ENCODE measurements at regions not wholly inside any gene's neighbourhood (a gene's known extent, or its start where the extent isn't known, plus 50 kb on each side); places are given as distances from the start of the nearest gene placed in this dataset.

DNA sequence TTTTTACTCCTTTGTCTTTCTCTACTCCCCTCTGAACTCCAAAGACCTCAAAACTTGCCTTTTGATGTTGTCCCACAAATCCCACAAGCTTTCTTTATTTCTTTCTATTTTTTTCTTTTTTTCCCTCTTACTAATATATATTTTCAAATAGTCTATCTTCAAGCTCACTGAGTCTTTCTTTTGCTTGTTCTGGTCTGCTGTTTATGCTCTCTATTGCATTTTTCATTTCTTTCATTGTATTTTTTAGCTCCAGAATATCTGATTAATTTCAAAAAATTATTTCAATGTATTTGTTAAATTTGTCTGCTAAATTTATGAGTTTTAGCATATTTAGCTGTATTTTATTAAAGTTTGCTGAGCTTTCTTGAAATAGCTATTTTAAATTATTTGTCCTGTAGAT, 223.3 kb upstream of the IRX1 start:
- H3K4me3 Mint-ChIP-seq: no peak overlapping the region
- ATAC-seq: no peak
- H3K27me3 Mint-ChIP-seq (ENCODE audit: low read depth): no peaks in the 10 kb centered on the region
- peaks cover 11% of the 10 kb centered on the region for H3K36me3 Mint-ChIP-seq
- TF ChIP-seq ZNF232 (CRISPR knock-in tag; IDR thresholded peaks at IDR 0.05): no peak
- TF ChIP-seq, protein P1, sequence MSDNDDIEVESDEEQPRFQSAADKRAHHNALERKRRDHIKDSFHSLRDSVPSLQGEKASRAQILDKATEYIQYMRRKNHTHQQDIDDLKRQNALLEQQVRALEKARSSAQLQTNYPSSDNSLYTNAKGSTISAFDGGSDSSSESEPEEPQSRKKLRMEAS (CRISPR knock-in tag; IDR thresholded peaks at IDR 0.05): no peak
- peaks cover 43% of the 10 kb centered on the region for H3K9me3 Mint-ChIP-seq
- CTCF ChIA-PET: no interaction called here
- H3K4me1 Mint-ChIP-seq: no peaks in the 10 kb centered on the region
- POLR2A ChIA-PET: no interaction called here
- no peak overlapping the region for H3K27ac Mint-ChIP-seq
- DNase-seq (ENCODE audit: low spot score): no peak

DNA sequence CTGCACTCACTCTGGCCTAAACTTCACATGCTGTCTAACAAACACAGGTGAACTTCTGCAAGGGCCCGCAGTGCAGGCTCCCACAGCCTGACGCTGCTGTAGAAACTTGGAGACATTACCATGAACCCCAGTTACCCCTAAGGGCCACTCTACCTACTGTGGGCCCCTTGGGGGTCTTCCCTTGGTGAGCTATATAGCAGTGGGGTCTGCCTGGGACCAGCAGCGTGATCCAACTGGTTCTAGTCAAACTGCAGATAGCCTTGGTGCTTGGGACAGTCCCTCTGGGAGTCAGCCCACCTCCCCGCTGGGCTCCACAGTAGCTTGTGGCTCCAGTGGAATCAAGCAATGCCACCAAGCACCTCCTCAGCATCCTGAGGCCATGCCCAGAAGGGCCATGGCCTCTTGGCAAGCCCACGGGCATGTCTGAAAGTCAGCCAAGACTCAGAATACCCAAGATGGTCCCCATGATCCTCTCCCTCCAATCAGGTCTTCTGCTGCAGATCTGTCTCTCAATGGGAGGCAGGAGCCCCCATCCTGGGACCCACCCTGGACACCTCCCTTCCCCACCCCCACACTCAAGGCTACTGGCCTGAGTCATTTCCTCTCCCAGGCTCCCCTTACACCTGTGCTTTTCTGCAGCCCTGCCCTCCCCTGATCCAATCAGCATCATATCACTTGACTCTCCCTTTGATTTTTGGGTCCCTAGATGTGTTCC, 230.0 kb upstream of the IRX1 start:
- H3K27me3 Mint-ChIP-seq (ENCODE audit: low read depth): no peaks in the 10 kb centered on the region; the same call in 1 of the 2 replicates
- DNase-seq (ENCODE audit: low spot score) (no peak), ATAC-seq (no peak)
- H3K27ac Mint-ChIP-seq: no peak overlapping the region
- TF ChIP-seq, protein P2, sequence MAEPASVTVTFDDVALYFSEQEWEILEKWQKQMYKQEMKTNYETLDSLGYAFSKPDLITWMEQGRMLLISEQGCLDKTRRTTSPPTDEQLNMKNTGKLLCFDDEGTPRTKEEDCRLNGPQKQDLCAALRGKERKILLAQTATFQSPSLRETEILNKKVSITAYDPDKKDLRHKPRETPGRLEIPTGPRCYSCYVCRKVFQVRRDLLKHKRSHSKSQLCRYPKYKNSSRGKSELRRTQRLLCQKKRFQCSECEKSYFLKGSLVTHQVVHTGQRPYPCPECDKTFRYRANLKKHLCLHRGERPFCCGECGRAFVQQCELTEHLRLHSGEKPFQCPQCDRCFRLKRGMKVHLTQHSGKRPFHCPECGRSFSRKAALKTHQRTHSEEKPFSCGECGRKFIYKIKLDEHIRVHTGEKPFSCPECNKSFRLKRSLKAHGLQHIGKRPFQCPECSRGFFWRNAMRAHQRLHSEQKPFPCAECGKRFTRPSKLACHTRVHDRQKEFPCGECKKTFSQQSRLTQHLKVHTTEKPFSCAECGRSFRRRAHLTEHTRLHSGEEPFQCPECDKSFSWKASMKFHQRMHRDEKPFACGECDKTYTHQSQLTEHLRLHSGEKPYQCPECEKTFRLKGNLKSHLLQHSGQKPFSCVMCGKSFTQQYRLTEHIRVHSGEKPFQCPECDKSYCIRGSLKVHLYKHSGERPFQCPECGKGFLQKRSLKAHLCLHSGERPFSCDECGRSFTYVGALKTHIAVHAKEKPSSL (CRISPR knock-in tag; conservative IDR thresholded peaks at IDR 0.05): no peak
- TF ChIP-seq, protein P3, sequence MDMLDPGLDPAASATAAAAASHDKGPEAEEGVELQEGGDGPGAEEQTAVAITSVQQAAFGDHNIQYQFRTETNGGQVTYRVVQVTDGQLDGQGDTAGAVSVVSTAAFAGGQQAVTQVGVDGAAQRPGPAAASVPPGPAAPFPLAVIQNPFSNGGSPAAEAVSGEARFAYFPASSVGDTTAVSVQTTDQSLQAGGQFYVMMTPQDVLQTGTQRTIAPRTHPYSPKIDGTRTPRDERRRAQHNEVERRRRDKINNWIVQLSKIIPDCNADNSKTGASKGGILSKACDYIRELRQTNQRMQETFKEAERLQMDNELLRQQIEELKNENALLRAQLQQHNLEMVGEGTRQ (CRISPR knock-in tag; IDR thresholded peaks at IDR 0.05): no peak
- TF ChIP-seq, protein P4, sequence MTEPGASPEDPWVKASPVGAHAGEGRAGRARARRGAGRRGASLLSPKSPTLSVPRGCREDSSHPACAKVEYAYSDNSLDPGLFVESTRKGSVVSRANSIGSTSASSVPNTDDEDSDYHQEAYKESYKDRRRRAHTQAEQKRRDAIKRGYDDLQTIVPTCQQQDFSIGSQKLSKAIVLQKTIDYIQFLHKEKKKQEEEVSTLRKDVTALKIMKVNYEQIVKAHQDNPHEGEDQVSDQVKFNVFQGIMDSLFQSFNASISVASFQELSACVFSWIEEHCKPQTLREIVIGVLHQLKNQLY (CRISPR knock-in tag; IDR thresholded peaks at IDR 0.05): no peak
- TF ChIP-seq ZBTB21 (CRISPR knock-in tag; IDR thresholded peaks at IDR 0.05; ENCODE audit: borderline replicate concordance): no peak
- TF ChIP-seq, protein P5, sequence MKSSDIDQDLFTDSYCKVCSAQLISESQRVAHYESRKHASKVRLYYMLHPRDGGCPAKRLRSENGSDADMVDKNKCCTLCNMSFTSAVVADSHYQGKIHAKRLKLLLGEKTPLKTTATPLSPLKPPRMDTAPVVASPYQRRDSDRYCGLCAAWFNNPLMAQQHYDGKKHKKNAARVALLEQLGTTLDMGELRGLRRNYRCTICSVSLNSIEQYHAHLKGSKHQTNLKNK (CRISPR knock-in tag; IDR thresholded peaks at IDR 0.05): no peak
- TF ChIP-seq ZNF138 (CRISPR knock-in tag; conservative IDR thresholded peaks at IDR 0.05): no peak
- TF ChIP-seq, protein P6, sequence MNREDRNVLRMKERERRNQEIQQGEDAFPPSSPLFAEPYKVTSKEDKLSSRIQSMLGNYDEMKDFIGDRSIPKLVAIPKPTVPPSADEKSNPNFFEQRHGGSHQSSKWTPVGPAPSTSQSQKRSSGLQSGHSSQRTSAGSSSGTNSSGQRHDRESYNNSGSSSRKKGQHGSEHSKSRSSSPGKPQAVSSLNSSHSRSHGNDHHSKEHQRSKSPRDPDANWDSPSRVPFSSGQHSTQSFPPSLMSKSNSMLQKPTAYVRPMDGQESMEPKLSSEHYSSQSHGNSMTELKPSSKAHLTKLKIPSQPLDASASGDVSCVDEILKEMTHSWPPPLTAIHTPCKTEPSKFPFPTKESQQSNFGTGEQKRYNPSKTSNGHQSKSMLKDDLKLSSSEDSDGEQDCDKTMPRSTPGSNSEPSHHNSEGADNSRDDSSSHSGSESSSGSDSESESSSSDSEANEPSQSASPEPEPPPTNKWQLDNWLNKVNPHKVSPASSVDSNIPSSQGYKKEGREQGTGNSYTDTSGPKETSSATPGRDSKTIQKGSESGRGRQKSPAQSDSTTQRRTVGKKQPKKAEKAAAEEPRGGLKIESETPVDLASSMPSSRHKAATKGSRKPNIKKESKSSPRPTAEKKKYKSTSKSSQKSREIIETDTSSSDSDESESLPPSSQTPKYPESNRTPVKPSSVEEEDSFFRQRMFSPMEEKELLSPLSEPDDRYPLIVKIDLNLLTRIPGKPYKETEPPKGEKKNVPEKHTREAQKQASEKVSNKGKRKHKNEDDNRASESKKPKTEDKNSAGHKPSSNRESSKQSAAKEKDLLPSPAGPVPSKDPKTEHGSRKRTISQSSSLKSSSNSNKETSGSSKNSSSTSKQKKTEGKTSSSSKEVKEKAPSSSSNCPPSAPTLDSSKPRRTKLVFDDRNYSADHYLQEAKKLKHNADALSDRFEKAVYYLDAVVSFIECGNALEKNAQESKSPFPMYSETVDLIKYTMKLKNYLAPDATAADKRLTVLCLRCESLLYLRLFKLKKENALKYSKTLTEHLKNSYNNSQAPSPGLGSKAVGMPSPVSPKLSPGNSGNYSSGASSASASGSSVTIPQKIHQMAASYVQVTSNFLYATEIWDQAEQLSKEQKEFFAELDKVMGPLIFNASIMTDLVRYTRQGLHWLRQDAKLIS (CRISPR knock-in tag; IDR thresholded peaks at IDR 0.05; ENCODE audit: borderline replicate concordance): no peak
- TF ChIP-seq, protein P7, sequence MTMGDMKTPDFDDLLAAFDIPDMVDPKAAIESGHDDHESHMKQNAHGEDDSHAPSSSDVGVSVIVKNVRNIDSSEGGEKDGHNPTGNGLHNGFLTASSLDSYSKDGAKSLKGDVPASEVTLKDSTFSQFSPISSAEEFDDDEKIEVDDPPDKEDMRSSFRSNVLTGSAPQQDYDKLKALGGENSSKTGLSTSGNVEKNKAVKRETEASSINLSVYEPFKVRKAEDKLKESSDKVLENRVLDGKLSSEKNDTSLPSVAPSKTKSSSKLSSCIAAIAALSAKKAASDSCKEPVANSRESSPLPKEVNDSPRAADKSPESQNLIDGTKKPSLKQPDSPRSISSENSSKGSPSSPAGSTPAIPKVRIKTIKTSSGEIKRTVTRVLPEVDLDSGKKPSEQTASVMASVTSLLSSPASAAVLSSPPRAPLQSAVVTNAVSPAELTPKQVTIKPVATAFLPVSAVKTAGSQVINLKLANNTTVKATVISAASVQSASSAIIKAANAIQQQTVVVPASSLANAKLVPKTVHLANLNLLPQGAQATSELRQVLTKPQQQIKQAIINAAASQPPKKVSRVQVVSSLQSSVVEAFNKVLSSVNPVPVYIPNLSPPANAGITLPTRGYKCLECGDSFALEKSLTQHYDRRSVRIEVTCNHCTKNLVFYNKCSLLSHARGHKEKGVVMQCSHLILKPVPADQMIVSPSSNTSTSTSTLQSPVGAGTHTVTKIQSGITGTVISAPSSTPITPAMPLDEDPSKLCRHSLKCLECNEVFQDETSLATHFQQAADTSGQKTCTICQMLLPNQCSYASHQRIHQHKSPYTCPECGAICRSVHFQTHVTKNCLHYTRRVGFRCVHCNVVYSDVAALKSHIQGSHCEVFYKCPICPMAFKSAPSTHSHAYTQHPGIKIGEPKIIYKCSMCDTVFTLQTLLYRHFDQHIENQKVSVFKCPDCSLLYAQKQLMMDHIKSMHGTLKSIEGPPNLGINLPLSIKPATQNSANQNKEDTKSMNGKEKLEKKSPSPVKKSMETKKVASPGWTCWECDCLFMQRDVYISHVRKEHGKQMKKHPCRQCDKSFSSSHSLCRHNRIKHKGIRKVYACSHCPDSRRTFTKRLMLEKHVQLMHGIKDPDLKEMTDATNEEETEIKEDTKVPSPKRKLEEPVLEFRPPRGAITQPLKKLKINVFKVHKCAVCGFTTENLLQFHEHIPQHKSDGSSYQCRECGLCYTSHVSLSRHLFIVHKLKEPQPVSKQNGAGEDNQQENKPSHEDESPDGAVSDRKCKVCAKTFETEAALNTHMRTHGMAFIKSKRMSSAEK (CRISPR knock-in tag; IDR thresholded peaks at IDR 0.05; ENCODE audit: borderline replicate concordance): no peak
- TF ChIP-seq EMX1 (CRISPR knock-in tag; IDR thresholded peaks at IDR 0.05): no peak
- no peak for TF ChIP-seq SP1 (CRISPR knock-in tag; conservative IDR thresholded peaks at IDR 0.05)
- TF ChIP-seq NR2C2 (CRISPR knock-in tag; IDR thresholded peaks at IDR 0.05): no peak
- TF ChIP-seq TCF7 (CRISPR knock-in tag; IDR thresholded peaks at IDR 0.05; ENCODE audit: low read depth): no peak
- TF ChIP-seq ATF1 (CRISPR knock-in tag; IDR thresholded peaks at IDR 0.05): no peak
- TF ChIP-seq, protein P8, sequence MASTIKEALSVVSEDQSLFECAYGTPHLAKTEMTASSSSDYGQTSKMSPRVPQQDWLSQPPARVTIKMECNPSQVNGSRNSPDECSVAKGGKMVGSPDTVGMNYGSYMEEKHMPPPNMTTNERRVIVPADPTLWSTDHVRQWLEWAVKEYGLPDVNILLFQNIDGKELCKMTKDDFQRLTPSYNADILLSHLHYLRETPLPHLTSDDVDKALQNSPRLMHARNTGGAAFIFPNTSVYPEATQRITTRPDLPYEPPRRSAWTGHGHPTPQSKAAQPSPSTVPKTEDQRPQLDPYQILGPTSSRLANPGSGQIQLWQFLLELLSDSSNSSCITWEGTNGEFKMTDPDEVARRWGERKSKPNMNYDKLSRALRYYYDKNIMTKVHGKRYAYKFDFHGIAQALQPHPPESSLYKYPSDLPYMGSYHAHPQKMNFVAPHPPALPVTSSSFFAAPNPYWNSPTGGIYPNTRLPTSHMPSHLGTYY (CRISPR knock-in tag; IDR thresholded peaks at IDR 0.05): no peak
- TF ChIP-seq, protein P9, sequence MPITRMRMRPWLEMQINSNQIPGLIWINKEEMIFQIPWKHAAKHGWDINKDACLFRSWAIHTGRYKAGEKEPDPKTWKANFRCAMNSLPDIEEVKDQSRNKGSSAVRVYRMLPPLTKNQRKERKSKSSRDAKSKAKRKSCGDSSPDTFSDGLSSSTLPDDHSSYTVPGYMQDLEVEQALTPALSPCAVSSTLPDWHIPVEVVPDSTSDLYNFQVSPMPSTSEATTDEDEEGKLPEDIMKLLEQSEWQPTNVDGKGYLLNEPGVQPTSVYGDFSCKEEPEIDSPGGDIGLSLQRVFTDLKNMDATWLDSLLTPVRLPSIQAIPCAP (CRISPR knock-in tag; IDR thresholded peaks at IDR 0.05): no peak
- no peak for TF ChIP-seq FOXK1 (CRISPR knock-in tag; IDR thresholded peaks at IDR 0.05)
- H3K9me3 Mint-ChIP-seq: peaks cover 26% of the 10 kb centered on the region
- CTCF ChIA-PET: no interaction called here
- 0 out of 2 replicates have a peak, but pooled peaks cover 4% of the 10 kb centered on the region for H3K36me3 Mint-ChIP-seq
- H3K4me1 Mint-ChIP-seq: 0 out of 2 replicates have a peak, but pooled peaks cover 2% of the 10 kb centered on the region
- H3K4me3 Mint-ChIP-seq: no peak overlapping the region
- POLR2A ChIA-PET: no interaction called here

All from WTC11 (cell line).